Femur (tissue), 1 donor: ENCODE measurements at regions not wholly inside any gene's neighbourhood (a gene's known extent, or its start where the extent isn't known, plus 50 kb on each side); places are given as distances from the start of the nearest gene placed in this dataset.
A peak's percentile ranks its signal among the peaks of the same experiment; 100 is the strongest.
"Not testable (repeated sequence)": the region's sequence is repeated elsewhere in the genome, so short reads cannot be mapped to it uniquely, and the experiment has no call there.

Source experiments
- DNase-seq: peaks from one replicate; pipeline ENCODE4 v3.0.0-alpha.2; 2017

DNA sequence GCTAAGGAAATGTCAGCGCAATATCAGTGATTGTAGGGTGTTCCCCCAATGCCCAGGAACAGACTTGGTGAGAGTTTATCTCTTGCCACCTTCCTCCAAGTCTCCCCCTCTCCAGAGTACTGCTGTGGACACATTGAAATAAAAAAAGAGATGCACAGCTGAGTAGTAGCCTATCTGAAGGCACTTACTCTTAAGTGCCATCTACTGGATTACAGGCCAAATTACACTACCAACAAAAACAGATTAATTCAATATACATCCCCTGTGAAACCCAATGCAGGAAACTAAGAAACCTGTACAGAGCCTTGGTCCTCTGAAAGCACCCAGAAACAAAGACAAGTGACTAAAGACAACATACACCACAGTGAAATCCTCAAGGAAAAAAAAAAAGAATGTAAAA is 460.3 kb downstream of the ZIC3 start:
- no peak for DNase-seq

DNA sequence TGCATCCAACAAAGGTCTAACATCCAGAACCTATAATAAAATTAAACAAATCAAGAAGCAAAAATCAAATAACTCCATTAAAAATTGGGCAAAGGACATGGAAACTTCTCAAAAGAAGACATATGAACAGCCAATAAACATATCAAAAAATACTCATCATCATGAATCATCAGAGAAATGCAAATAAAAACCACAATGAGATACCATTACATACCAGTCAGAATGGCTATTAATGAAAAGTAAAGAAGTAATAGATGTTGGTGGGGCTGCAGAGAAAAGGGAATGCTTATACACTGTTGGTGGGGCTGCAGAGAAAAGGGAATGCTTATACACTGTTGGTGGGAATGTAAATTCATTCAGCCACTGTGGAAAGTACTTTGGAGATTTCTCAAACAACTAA is 465.8 kb downstream of the ZIC3 start:
- DNase-seq: no peak

DNA sequence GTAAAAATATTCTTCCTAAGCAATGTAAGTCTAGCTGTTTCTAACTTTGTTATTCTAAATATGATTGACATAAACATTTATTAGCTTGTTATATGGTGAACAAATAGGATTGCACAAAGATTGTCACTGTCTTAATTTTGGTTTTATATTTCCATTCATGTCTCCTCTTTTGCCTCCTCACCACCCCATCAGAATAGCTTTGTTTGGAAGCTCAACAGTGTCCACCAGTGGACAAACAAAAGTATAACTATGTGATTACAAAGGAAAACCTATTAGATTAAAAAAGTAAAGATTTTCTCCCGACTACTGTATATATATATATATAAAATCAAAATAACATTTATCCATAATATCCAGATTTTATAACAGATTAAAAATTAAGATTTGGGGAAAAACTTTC is 468.2 kb downstream of the ZIC3 start:
- no peak for DNase-seq

GRCh38 chrX:138037548-138037947 is 471.6 kb downstream of the ZIC3 start:
- DNase-seq: no peak

- DNase-seq: no peak
These were observed 492.0 kb downstream of the ZIC3 start for GRCh38 chrX:138057883-138058282.

GRCh38 chrX:138058931-138059330 is 493.0 kb downstream of the ZIC3 start:
- no peak for DNase-seq

DNA sequence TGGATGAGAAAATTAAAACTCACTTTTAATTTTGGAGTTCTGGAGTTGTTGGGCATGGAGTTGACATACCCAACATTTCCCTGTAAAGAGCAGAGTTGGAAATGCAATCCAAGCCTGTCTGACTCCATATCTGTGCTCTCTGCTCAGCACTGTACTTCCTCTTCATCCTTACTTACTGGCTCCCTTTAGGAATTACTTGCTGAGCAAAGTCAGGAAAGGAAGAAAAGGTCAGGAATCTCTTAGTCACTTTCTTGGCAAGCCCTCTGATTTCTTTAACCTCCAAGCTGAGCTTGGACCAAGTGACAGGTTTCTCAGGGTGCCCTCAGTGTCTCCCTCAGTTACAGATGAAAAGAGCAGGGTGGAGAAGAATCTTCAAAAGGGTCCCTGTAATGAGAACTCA is 501.5 kb downstream of the ZIC3 start:
- no peak for DNase-seq

DNA sequence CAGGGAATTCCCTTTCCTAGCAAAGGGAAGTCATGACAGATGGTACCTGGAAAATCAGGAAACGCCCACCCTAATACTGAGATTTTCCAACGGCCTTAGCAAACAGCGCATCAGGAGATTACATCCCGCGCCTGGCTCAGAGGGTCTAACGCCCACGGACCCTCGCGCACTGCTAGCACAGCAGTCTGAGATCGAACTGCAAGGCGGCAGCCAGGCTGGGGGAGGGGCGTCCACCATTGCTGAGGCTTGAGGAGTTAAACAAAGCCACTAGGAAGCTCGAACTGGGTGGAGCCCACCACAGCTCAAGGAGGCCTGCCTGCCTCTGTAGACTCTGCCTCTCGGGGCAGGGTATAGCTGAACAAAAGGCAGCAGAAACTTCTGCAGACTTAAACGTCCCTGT is 507.7 kb downstream of the ZIC3 start:
- no peak for DNase-seq

GRCh38 chrX:138082251-138082650 is 516.3 kb downstream of the ZIC3 start:
- no peak for DNase-seq

- DNase-seq: no peak
These were observed 517.0 kb downstream of the ZIC3 start for GRCh38 chrX:138082896-138083295.

DNA sequence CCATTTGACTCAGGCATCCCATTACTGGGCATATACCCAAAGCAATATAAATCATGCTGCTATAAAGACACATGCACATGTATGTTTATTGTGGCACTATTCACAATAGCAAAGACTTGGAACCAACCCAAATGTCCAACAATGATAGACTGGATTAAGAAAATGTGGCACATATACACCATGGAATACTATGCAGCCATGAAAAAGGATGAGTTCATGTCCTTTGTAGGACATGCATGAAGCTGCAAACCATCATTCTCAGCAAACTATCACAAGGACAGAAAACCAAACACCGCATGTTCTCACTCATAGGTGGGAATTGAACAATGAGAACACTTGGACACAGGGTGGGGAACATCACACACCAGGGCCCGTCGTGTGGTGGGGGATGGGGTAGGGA is 545.0 kb downstream of the ZIC3 start:
- not testable (repeated sequence) for DNase-seq

DNA sequence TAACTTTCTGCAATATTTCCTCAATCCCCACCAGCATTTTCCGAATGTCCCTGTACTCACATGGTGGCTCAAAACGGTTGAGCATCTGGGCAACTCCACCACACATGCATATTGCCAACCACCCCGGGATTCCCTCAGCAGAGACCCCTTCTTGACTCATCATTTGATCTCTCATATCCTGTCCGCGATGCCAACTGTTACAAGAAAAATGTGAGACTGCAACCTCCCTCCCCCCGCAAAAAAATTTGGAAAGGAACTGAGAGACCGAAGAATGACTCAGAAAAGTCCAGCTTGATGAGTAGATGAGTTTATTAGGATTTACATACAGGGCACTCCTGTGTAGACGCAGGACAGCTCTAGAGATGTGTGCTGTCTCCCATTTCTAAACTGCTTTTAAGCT is 561.4 kb downstream of the ZIC3 start:
- no peak for DNase-seq

DNA sequence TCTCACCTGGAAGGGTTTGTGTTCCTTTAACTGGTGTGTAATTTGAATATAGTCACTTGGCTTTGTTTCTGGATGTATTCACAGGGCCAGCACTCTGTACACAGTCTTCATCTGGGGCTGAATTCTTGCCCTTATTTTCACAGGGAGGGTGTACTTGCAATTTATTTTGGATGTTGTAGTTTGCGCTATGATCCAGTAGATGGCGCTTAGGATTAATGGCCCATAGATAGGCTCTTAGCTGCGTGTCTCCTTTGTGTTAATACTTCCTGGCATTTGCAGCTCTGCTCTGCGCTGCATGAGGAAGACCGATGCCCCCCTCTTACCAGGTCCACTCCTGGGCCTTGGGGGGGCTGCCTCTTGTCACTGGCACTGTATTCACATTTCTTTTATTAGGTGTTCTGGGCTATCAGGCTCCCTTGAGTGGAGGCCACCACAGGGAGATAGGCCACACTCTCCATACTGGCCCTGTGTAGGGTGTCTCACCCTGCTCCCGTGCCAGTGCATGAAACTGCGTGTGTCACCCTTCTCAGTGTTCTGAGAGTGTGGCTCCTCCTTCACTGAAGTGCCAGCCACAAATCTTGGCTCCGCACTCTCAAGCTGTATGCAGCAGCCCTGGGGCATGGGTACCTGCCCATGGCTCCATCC is 562.2 kb downstream of the ZIC3 start:
- peak; percentile 15 for DNase-seq

- no peak for DNase-seq
These were observed 560.8 kb downstream of the FGF13 start for GRCh38 chrX:138150709-138151108.

GRCh38 chrX:138157850-138158249 is 553.7 kb downstream of the FGF13 start:
- DNase-seq: no peak

DNA sequence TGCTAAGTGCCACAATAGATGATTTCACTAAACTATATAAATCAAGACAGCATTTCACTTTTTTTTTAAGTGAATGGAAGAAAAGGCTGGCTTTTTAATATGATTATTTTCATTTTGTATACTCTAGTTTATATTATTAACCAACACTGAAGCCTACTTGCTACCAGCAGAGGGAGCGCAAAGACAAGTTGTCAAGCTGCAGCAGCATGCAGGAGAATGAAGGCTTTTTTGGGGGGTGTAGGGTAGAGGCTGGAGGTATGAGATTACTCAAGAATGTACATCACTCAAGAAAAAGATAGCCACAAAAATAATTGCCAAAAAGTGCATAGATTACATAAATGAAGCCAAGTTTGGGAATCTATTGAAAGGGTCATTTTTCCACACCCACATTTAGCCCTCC is 519.5 kb downstream of the FGF13 start:
- peak; percentile 23 for DNase-seq

DNA sequence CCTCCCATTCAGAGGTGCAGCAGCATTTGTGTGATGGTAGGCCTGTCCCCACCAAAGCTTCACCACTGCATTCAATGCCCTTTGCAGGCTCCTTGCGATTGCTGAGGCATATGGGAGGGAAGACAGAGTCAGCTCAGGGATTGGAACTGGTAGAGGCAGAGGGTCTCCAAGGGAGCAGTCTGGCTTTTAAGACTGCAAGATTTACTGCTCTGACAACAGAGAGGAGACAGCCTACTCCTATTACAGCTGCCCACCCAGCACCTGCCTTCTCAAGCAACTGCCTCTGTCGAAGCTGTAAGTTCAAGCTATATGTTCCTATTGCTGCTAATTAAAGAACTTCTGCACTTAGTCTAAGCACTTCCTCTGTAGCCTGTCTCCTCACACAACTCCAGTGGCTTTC is 481.8 kb downstream of the FGF13 start:
- no peak for DNase-seq

DNA sequence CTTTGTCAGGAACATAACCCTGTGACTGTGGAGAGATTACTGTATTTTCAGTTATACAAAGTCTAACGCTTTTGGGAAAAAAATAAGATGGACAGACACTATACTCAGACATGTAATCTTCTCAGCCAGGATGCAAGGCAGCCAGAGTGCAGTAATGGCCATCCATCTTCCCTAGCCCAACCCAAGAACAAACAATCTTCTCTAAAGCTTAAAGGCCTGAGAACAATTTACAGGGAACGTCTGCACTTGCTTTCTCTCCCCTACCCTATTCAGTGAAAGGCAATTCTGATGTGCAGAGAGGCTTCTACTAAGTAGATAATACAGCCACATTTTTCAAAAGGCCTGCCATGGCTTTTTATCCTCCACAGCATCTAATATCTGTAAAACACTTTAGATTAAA is 471.3 kb downstream of the FGF13 start:
- DNase-seq: no peak

GRCh38 chrX:138254001-138254400 is 457.5 kb downstream of the FGF13 start:
- DNase-seq: no peak

DNA sequence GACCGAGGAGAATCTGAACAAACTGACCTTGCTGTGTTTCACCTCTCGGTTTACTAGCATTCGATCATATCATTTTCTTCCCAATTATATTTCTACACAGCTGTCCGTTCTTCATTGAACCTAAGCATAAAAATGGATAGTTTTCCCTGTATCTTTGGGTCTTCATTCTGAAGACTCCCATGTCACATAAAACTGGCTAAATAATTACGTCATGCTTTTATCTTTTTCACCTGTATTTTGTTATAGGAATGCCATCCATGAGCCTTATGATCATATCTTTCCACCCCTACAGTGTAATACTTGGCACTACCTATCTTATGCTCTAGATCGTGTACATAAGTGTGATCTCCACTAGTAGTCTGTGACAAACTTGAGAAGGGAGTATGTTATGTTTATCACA is 456.1 kb downstream of the FGF13 start:
- DNase-seq: no peak

GRCh38 chrX:138264095-138264494 is 447.4 kb downstream of the FGF13 start:
- not testable (repeated sequence) for DNase-seq

- no peak for DNase-seq
These were observed 440.6 kb downstream of the FGF13 start for GRCh38 chrX:138270931-138271330.

DNA sequence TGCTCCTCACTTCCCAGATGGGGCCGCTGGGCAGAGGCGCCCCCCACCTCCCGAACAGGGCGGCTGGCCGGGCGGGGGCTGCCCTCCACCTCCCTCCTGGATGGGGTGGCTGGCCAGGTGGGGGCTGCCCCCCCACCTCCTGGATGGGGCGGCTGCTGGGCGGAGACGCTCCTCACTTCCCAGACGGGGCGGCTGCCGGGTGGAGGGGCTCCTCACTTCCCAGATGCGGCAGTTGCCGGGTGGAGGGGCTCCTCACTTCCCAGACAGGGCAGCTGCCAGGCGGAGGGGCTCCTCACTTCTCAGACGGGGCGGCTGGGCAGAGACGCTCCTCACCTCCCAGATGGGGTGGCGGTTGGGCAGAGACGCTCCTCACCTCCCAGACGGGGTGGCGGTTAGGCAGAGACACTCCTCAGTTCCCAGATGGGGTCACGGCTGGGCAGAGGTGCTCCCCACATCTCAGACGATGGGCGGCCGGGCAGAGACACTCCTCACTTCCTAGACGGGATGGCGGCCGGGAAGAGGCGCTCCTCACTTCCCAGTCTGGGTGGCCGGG is 428.8 kb downstream of the FGF13 start:
- not testable (repeated sequence) for DNase-seq

GRCh38 chrX:138287205-138287877 is 424.2 kb downstream of the FGF13 start:
- no peak for DNase-seq

DNA sequence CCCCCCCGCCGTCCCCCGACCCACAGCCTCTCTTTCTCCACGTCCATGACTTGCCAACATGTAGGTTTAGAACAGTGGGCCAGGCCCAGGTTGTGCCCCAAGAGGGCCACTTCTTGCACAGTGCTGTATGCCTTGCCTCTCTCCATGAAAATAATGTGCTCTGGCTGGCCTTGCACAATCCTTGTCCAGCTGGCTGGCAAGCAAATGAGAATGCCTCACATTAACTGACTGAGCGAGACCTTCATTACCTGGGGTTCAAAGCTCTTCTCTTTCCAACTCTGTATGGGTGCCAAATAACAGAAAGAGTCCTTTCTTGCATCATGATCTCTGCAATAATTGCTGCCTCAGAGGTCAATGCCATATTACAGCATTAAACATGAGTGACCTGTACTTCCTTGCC is 416.6 kb downstream of the FGF13 start:
- no peak for DNase-seq
